ENCODE measurements at regions not wholly inside any gene's neighbourhood (a gene's known extent, or its start where the extent isn't known, plus 50 kb on each side); places are given as distances from the start of the nearest gene placed in this dataset.

DNA sequence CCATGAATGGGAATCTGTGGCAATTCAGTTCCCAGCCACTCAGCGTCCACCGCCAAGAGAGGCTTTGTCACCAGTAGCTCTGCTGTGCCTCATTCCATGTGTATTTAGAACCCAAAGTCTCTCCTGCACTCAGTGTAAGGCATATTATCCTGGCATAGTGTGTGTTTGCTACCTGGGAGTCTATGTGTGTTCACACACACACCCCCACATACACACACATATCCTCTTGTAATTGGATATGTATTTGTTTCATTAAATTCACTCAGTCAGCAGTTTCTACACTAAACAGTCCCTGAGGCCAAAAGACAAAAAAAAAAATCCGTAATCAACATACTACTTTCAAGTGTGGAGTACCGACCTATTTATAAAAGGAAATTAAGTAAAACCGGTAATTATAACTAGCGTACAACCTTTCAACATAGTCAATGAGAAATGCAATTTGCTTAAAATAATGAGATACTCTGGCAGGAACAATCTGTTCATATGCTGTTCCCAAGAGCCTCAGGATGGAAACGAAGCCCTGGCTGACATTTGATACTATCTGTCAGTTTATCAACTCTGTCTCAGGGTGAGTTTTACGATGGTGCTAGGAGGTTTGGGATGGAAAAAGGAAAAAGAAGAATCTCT lies 425.8 kb upstream of the CELF2 start:
- H4K20me1 ChIP-seq (ENCODE audit: insufficient read depth), result no peaks in the 10 kb centered on the region
- no peak overlapping the region for H2AFZ ChIP-seq
- H3K4me1 ChIP-seq (ENCODE audit: insufficient read depth), result peaks cover 6% of the 10 kb centered on the region
- H3K27ac ChIP-seq, result no peak overlapping the region
- TF ChIP-seq EZH2phosphoT487 (IDR thresholded peaks at IDR 0.05; ENCODE audit: insufficient read depth, low read depth) (no peak), EZH2 (IDR thresholded peaks at IDR 0.05; ENCODE audit: insufficient read depth, poor library complexity, severe bottlenecking) (no peak)
- H3K36me3 ChIP-seq (ENCODE audit: low read depth), result no peaks in the 10 kb centered on the region
- H3K9ac ChIP-seq, result no peak overlapping the region
- in situ Hi-C loops (cut with MboI), result no loop called here
- H3K4me3 ChIP-seq, result no peak overlapping the region
- no peak for DNase-seq
- no peaks in the 10 kb centered on the region for H3K9me2 ChIP-seq (ENCODE audit: insufficient read depth)
- H3K9me3 ChIP-seq (ENCODE audit: low read depth), result no peaks in the 10 kb centered on the region
- no peaks in the 10 kb centered on the region for H3K79me2 ChIP-seq (ENCODE audit: insufficient read depth)
- 37 to 41% methylated on average over 8 of the region's 8 CpGs for WGBS, 2 experiments (ENCODE audit: low coverage in 1 of 2, low lambda C conversion rate in 2 of 2, missing lambda C conversion rate in 2 of 2)
- H3K27me3 ChIP-seq (replicated peaks; ENCODE audit: insufficient read depth), result no peaks in the 10 kb centered on the region
- H3F3A ChIP-seq (ENCODE audit: insufficient read depth), result no peaks in the 10 kb centered on the region
- H3K4me2 ChIP-seq (ENCODE audit: unreplicated experiment), result no peak overlapping the region

DNA sequence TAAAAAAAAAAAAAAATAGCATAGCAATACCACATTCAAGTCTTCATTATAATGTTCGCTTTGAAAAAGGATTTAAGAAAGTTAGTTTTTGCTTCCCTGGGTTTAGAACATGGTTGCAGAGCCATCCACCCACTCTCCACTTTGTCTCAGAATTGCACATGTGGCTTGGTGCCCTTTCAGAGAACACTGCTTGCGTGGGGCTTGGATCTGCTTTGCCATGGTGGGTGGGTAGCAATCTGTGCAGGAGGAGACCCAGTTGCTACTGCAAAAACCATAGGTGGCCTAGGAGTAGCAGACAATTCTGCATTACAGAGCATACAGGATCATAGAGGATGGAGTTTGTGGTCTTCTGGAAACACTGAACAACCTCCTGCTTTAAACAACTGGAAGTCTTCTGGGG lies 421.4 kb upstream of the CELF2 start:
- no peaks in the 10 kb centered on the region for H3K79me2 ChIP-seq (ENCODE audit: insufficient read depth)
- no peaks in the 10 kb centered on the region for H3K9me3 ChIP-seq (ENCODE audit: low read depth)
- no peaks in the 10 kb centered on the region for H3K27me3 ChIP-seq (replicated peaks; ENCODE audit: insufficient read depth)
- DNase-seq, result no peak
- H3K4me3 ChIP-seq, result no peak overlapping the region
- H3F3A ChIP-seq (ENCODE audit: insufficient read depth), result no peaks in the 10 kb centered on the region
- in situ Hi-C loops (cut with MboI), result no loop called here
- no peaks in the 10 kb centered on the region for H3K9me2 ChIP-seq (ENCODE audit: insufficient read depth)
- no peaks in the 10 kb centered on the region for H3K36me3 ChIP-seq (ENCODE audit: low read depth)
- H4K20me1 ChIP-seq (ENCODE audit: insufficient read depth), result no peaks in the 10 kb centered on the region
- H3K4me1 ChIP-seq (ENCODE audit: insufficient read depth), result no peaks in the 10 kb centered on the region
- H3K4me2 ChIP-seq (ENCODE audit: unreplicated experiment), result no peak overlapping the region
- H3K27ac ChIP-seq, result no peak overlapping the region
- WGBS, 2 experiments (ENCODE audit: low coverage in 1 of 2, low lambda C conversion rate in 2 of 2, missing lambda C conversion rate in 2 of 2), result 89 to 92% methylated on average over 2 of the region's 2 CpGs
- TF ChIP-seq EZH2 (IDR thresholded peaks at IDR 0.05; ENCODE audit: insufficient read depth, poor library complexity, severe bottlenecking), result no peak
- TF ChIP-seq EZH2phosphoT487 (IDR thresholded peaks at IDR 0.05; ENCODE audit: insufficient read depth, low read depth), result no peak
- H2AFZ ChIP-seq, result no peak overlapping the region
- H3K9ac ChIP-seq, result no peak overlapping the region

DNA sequence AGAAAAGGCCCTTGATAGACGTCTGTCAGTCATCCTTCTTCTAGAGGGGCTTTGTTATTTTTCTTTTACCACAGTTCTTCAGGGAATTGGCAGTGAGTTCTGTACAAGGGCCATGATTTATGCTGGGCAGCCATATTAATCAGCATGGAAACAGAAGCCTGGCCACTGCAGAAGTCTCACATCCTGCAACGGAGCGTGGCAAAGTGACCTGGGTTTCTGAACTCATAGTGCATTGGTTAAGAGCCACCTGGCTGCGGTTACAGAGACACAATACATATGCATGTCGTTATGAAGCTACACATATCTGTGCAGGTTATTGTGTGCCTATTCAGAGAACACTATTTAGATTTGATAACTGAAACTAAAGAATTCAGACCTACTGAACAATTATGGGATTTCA lies 419.4 kb upstream of the CELF2 start:
- Histone ChIP-seq H4K20me1 (ENCODE audit: insufficient read depth) (no peaks in the 10 kb centered on the region), H3K27ac (no peak overlapping the region), H3K27me3 (replicated peaks; ENCODE audit: insufficient read depth) (no peaks in the 10 kb centered on the region), H3F3A (ENCODE audit: insufficient read depth) (no peaks in the 10 kb centered on the region), H3K4me3 (no peak overlapping the region), H3K9me2 (ENCODE audit: insufficient read depth) (no peaks in the 10 kb centered on the region), H3K36me3 (ENCODE audit: low read depth) (no peaks in the 10 kb centered on the region), H3K4me1 (ENCODE audit: insufficient read depth) (no peaks in the 10 kb centered on the region), H3K79me2 (ENCODE audit: insufficient read depth) (no peaks in the 10 kb centered on the region), H3K9ac (no peak overlapping the region), H3K4me2 (ENCODE audit: unreplicated experiment) (no peak overlapping the region), H3K9me3 (ENCODE audit: low read depth) (no peaks in the 10 kb centered on the region), H2AFZ (no peak overlapping the region)
- 78 to 80% methylated on average over 5 of the region's 5 CpGs for WGBS, 2 experiments (ENCODE audit: low coverage in 1 of 2, low lambda C conversion rate in 2 of 2, missing lambda C conversion rate in 2 of 2)
- no peak for TF ChIP-seq EZH2phosphoT487 (IDR thresholded peaks at IDR 0.05; ENCODE audit: insufficient read depth, low read depth)
- TF ChIP-seq EZH2 (IDR thresholded peaks at IDR 0.05; ENCODE audit: insufficient read depth, poor library complexity, severe bottlenecking), result no peak
- in situ Hi-C loops (cut with MboI), result no loop called here
- DNase-seq, result no peak

DNA sequence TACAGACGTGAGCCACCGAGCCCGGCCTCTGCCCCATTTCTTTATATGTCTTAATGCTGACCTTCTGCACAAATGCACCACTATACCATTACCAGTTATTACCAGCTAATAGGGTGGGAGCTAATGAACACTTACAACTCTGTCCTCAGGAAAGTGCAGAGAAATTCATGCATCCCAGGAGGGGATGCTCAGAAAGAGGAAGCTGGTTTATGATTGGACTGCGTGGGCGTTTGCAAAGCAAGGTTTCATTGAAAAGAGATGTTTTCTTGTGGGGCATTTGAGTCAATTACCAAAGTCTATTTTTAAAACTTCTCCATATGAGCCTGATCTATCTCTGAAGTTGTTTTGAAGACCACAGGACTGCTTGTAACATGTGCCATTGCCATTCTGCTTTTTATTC lies 417.7 kb upstream of the CELF2 start:
- no peaks in the 10 kb centered on the region for H4K20me1 ChIP-seq (ENCODE audit: insufficient read depth)
- H2AFZ ChIP-seq, result no peak overlapping the region
- H3K27ac ChIP-seq, result no peak overlapping the region
- no peak overlapping the region for H3K4me3 ChIP-seq
- DNase-seq, result peak; percentile 29
- no peaks in the 10 kb centered on the region for H3K9me2 ChIP-seq (ENCODE audit: insufficient read depth)
- no peaks in the 10 kb centered on the region for H3K27me3 ChIP-seq (replicated peaks; ENCODE audit: insufficient read depth)
- no peaks in the 10 kb centered on the region for H3K36me3 ChIP-seq (ENCODE audit: low read depth)
- peaks cover 9% of the 10 kb centered on the region for H3F3A ChIP-seq (ENCODE audit: insufficient read depth)
- in situ Hi-C loops (cut with MboI), result no loop called here
- H3K4me2 ChIP-seq (ENCODE audit: unreplicated experiment), result no peak overlapping the region
- no peak for TF ChIP-seq EZH2 (IDR thresholded peaks at IDR 0.05; ENCODE audit: insufficient read depth, poor library complexity, severe bottlenecking)
- TF ChIP-seq EZH2phosphoT487 (IDR thresholded peaks at IDR 0.05; ENCODE audit: insufficient read depth, low read depth), result no peak
- 0 out of 2 replicates have a peak, but pooled peaks cover 2% of the 10 kb centered on the region for H3K4me1 ChIP-seq (ENCODE audit: insufficient read depth)
- no peaks in the 10 kb centered on the region for H3K9me3 ChIP-seq (ENCODE audit: low read depth)
- H3K79me2 ChIP-seq (ENCODE audit: insufficient read depth), result no peaks in the 10 kb centered on the region
- H3K9ac ChIP-seq, result no peak overlapping the region
- 72 to 78% methylated on average over 5 of the region's 5 CpGs for WGBS, 2 experiments (ENCODE audit: low coverage in 1 of 2, low lambda C conversion rate in 2 of 2, missing lambda C conversion rate in 2 of 2)
